HepG2 (cell line): ENCODE measurements at regions not wholly inside any gene's neighbourhood (a gene's known extent, or its start where the extent isn't known, plus 50 kb on each side); places are given as distances from the start of the nearest gene placed in this dataset.

Source experiments
- ATAC-seq: fragments of 200-7000 bp; cut with Tn5 transposase; 3 replicates; pipeline ENCODE4 v1.9.1; 2020; ENCODE audit warnings: mild to moderate bottlenecking, moderate library complexity
- BruUV-seq: library from RNA; stranded (reverse); fragments of 400-500 nt; replicated peaks from 2 replicates; lab custom pipeline; 2021; lab: Mats Ljungman, UMichigan
- CTCF ChIA-PET: fragments of 300-600 bp; formaldehyde crosslinking; extraction: SDS; loops from one replicate; lab custom pipeline; 2021; ENCODE audit warnings: low total read pairs, inconsistent platforms, low intra/inter-chr PET ratio; lab: Yijun Ruan, JAX
- POLR2A ChIA-PET: fragments of 350-600 bp; sonication (Branson Sonifier 250); formaldehyde crosslinking; loops from one replicate; lab custom pipeline; 2020; ENCODE audit warnings: antibody characterized with exemption, inconsistent platforms; lab: Yijun Ruan, JAX
- DNase-seq: peaks from one replicate; pipeline ENCODE4 v3.0.0-alpha.2; 2015; ENCODE audit warnings: low spot score
- FAIRE-seq: peaks from 3 replicates; lab custom pipeline; 2011; peaks lifted over from hg19 to GRCh38; lab: Jason Lieb, UNC
- H2AFZ ChIP-seq: one replicate; pipeline ENCODE4 v1.6.1; 2011; ENCODE audit warnings: low read length, inconsistent platforms
- H3K27ac ChIP-seq: fragments of 300-600 bp; 3 replicates; pipeline ENCODE4 v1.8.0; 2011; ENCODE audit warnings: mixed run types, mild to moderate bottlenecking, mixed read lengths, low read length, inconsistent platforms; ENCODE audit not compliant: insufficient read depth; ENCODE audit errors: extremely low read length
- H3K27me3 ChIP-seq, 2 experiments: fragments of 200-600 bp in 1 of 2; 2 replicates in 1 of 2; 3 replicates in 1 of 2; pipeline versions ENCODE4 v1.6.0 to v1.8.0; 2011; ENCODE audit warnings: low read length in 2 of 2, mild to moderate bottlenecking in 2 of 2, moderate library complexity in 2 of 2, inconsistent platforms in 1 of 2; ENCODE audit not compliant: insufficient read depth in 2 of 2, control insufficient read depth in 1 of 2
- H3K36me3 ChIP-seq, 2 experiments: fragments of 200-600 bp in 1 of 2; replicated peaks in 1 of 2; 2 replicates in 1 of 2; 3 replicates in 1 of 2; pipeline versions ENCODE4 v1.5.1 to v1.8.0; 2011; ENCODE audit warnings: low read length in 2 of 2, inconsistent platforms in 1 of 2; ENCODE audit not compliant: insufficient read depth in 2 of 2, control insufficient read depth in 1 of 2
- H3K4me1 ChIP-seq: 2 replicates; pipeline ENCODE4 v1.5.1; 2012; ENCODE audit warnings: low read length, inconsistent platforms; ENCODE audit not compliant: insufficient read depth
- H3K4me2 ChIP-seq: 2 replicates; pipeline ENCODE4 v1.6.0; 2011; ENCODE audit warnings: low read depth, low read length, inconsistent platforms
- H3K4me3 ChIP-seq, 3 experiments: fragments of 200-600 bp in 1 of 3; sonication (generic), shearing (Covaris generic) in 1 of 3; replicated peaks in 1 of 3; 2 replicates each; pipeline ENCODE4 v1.5.1; 2011 to 2016; ENCODE audit warnings: low read length in 3 of 3, inconsistent platforms in 2 of 3, low read depth in 2 of 3, mild to moderate bottlenecking in 2 of 3, control low read depth in 1 of 3, mixed read lengths in 1 of 3; ENCODE audit not compliant: insufficient read depth in 1 of 3
- H3K79me2 ChIP-seq: one replicate; pipeline ENCODE4 v1.6.1; 2011; ENCODE audit warnings: low read length, inconsistent platforms; ENCODE audit not compliant: insufficient read depth
- H3K9ac ChIP-seq: 2 replicates; pipeline ENCODE4 v1.6.0; 2011; ENCODE audit warnings: mild to moderate bottlenecking, low read depth, low read length, inconsistent platforms; ENCODE audit not compliant: insufficient read depth
- H3K9me3 ChIP-seq: 2 replicates; pipeline ENCODE4 v1.5.1; 2012; ENCODE audit warnings: mild to moderate bottlenecking, low read length
- H4K20me1 ChIP-seq: 2 replicates; pipeline ENCODE4 v1.6.0; 2011; ENCODE audit warnings: inconsistent platforms, mild to moderate bottlenecking, low read length, moderate library complexity; ENCODE audit not compliant: insufficient read depth
- MAFK ChIP-seq, 2 experiments: IDR thresholded peaks in 1 of 2; conservative IDR thresholded peaks in 1 of 2; 2 replicates each; pipeline ENCODE4 v1.6.1; 2011; ENCODE audit warnings: improper control_type of control experiment in 2 of 2, low read length in 2 of 2
- NR3C1 ChIP-seq: sonication (generic); formaldehyde crosslinking; IDR thresholded peaks from 2 replicates; pipeline ENCODE4 v1.4.0; 2020; ENCODE audit warnings: missing genetic modification reagents
- SNAI1 ChIP-seq: sonication (generic); formaldehyde crosslinking; IDR thresholded peaks from 2 replicates; pipeline ENCODE4 v1.5.0; 2020; ENCODE audit warnings: mild to moderate bottlenecking, missing genetic modification reagents, borderline replicate concordance
- ZFP1 ChIP-seq: IDR thresholded peaks from 2 replicates; pipeline ENCODE4 v1.6.1; 2016
- ZNF44 ChIP-seq: sonication (generic); formaldehyde crosslinking; IDR thresholded peaks from 2 replicates; pipeline ENCODE4 v1.5.1; 2020; ENCODE audit warnings: mild to moderate bottlenecking, missing genetic modification reagents
- ZNF790 ChIP-seq: sonication (generic); formaldehyde crosslinking; IDR thresholded peaks from 2 replicates; pipeline ENCODE4 v1.8.0; 2022; ENCODE audit warnings: missing genetic modification reagents, mild to moderate bottlenecking, borderline replicate concordance
- whole genome bisulfite sequencing: methylation state at CpG from one replicate; pipeline ENCODE4 v1.1.6; 2017; ENCODE audit warnings: low lambda C conversion rate; 5-methylcytosine and 5-hydroxymethylcytosine counted together
- in situ Hi-C: cut with HindIII; loops from 2 replicates; pipeline ENCODE4 v1.10.0; 2017; ENCODE audit warnings: low pct_unique_long_range_greater_than_20kb; ENCODE audit not compliant: extremely low pct_ligation_motif_present
- intact Hi-C: fragments of 100-400 bp; cut with micrococcal nuclease; formaldehyde crosslinking; loops from one replicate; pipeline ENCODE4 v1.10.0; 2022; ENCODE audit not compliant: unreplicated experiment

GRCh38 chr14:73797543-73798265 is 53.9 kb upstream of the PTGR2 start:
- 69% methylated on average over 4 of the region's 4 CpGs for WGBS
- H2AFZ ChIP-seq: no peak overlapping the region

DNA sequence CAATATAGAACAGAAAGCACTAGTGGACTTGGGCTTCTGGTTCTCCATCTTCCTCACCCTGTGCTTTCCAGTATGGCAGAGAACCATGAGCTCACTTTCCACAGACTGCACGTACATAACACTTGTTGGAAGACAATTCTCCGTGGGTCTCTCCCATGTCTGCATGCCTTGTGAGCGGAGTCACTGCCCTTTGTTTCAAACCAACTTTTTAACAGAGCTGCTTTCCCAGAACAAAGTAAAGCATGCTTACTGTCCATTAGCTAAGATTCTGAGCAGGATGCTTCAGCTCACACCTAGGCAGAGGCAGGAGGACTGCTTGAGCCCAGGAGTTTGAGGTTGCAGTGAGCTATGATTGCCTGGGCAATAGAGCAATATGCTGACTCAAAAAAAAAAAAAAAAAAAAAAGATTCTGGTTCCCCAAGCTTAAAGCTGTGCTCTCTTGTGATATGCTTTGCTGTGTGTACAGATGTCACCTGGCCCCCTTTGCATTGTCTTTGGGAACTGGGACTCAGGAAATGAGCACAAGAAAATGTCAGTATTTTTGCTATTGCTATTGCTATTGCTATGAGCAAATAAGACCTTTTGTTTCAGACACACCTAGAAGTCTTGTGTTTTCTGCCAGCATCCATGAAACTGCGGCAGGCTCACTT is 54.6 kb upstream of the PTGR2 start:
- no peaks in the 10 kb centered on the region for H3K9me3 ChIP-seq
- H3K79me2 ChIP-seq: no peaks in the 10 kb centered on the region
- H4K20me1 ChIP-seq: no peaks in the 10 kb centered on the region
- ATAC-seq (no peak), FAIRE-seq (no peak), DNase-seq (no peak)
- intact Hi-C loops: no loop called here
- CTCF ChIA-PET: no interaction called here
- H2AFZ ChIP-seq: no peak overlapping the region
- peaks cover 64% of the 10 kb centered on the region for H3K4me1 ChIP-seq
- WGBS: 56% methylated on average over 4 of the region's 4 CpGs
- H3K36me3 ChIP-seq: no peaks in the 10 kb centered on the region
- H3K27ac ChIP-seq: no peak overlapping the region
- BruUV-seq: no TSS peak
- no peak overlapping the region for H3K9ac ChIP-seq
- H3K4me2 ChIP-seq: no peak overlapping the region
- H3K27me3 ChIP-seq: no peaks in the 10 kb centered on the region; a peak in 1 of 5 replicates
- TF ChIP-seq ZFP1 (CRISPR knock-in tag) (no peak), NR3C1 (CRISPR knock-in tag) (no peak), MAFK (conservative IDR thresholded peaks at IDR 0.05 in 1 of 2, IDR thresholded peaks at IDR 0.05 in 1 of 2; ENCODE audit: low read length in 2 of 2) (peak in 1 of 2 experiments; percentile 35; a peak in 1 of 4 replicates), ZNF790 (CRISPR knock-in tag) (no peak)
- POLR2A ChIA-PET: interaction anchor here (0.9 to 3.9 kb wide), 7 partner anchors 11 to 55 kb away, joined by 3 to 91 read pairs (median 7); a partner anchor contains a TSS
- in situ Hi-C loops: no loop called here
- no peak overlapping the region for H3K4me3 ChIP-seq

More at GRCh38 chr14:73797543-73798265, 53.9 kb upstream of the PTGR2 start:
- in situ Hi-C loops (no loop called here), intact Hi-C loops (no loop called here)
- ATAC-seq (no peak), DNase-seq (no peak), FAIRE-seq (no peak)
- H3K4me1 ChIP-seq: peaks cover 64% of the 10 kb centered on the region
- H3K9me3 ChIP-seq: no peaks in the 10 kb centered on the region
- H3K4me3 ChIP-seq: no peak overlapping the region
- no peak overlapping the region for H3K27ac ChIP-seq
- no peak overlapping the region for H3K4me2 ChIP-seq
- no peaks in the 10 kb centered on the region for H3K36me3 ChIP-seq
- no peaks in the 10 kb centered on the region for H3K79me2 ChIP-seq
- no peaks in the 10 kb centered on the region for H4K20me1 ChIP-seq
- POLR2A ChIA-PET: interaction anchor here (1.7 to 3.9 kb wide), 3 partner anchors 12 to 39 kb away, joined by 7 to 91 read pairs (median 37); a partner anchor contains a TSS
- H3K27me3 ChIP-seq: no peaks in the 10 kb centered on the region; a peak in 1 of 5 replicates
- BruUV-seq: no TSS peak
- CTCF ChIA-PET: no interaction called here
- TF ChIP-seq ZNF44 (CRISPR knock-in tag): no peak
- no peak for TF ChIP-seq SNAI1 (CRISPR knock-in tag)
- H3K9ac ChIP-seq: no peak overlapping the region
